ENCODE measurements at regions not wholly inside any gene's neighbourhood (a gene's known extent, or its start where the extent isn't known, plus 50 kb on each side); places are given as distances from the start of the nearest gene placed in this dataset.

DNA sequence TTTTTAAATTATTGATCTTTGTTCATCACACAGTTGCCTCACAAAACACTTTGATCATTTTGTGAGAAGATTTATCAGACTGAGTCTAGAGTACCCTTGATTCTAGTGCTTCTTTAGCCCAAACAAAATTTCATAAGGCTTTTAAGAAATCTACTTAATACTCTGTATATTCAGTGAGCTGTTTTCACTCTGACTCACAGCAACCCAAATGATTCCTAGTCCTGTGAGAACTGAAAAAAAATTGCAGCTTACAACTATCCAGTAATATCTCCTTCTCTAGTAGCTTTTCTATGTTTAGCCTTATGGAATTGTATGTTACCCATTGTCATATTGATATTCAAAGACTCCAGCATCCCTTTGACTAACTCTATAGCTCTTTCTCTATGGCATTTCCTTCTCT, 915.6 kb downstream of the AMY1C start:
- H3K4me1 ChIP-seq = no peaks in the 10 kb centered on the region
- no peaks in the 10 kb centered on the region for H3K36me3 ChIP-seq
- H3K9me3 ChIP-seq = no peaks in the 10 kb centered on the region
- no peak overlapping the region for H3K4me3 ChIP-seq
- H3K27me3 ChIP-seq = no peaks in the 10 kb centered on the region
- no peak for ATAC-seq
- no peak for FAIRE-seq
- no peak overlapping the region for H3K27ac ChIP-seq
- TF ChIP-seq, protein P1, sequence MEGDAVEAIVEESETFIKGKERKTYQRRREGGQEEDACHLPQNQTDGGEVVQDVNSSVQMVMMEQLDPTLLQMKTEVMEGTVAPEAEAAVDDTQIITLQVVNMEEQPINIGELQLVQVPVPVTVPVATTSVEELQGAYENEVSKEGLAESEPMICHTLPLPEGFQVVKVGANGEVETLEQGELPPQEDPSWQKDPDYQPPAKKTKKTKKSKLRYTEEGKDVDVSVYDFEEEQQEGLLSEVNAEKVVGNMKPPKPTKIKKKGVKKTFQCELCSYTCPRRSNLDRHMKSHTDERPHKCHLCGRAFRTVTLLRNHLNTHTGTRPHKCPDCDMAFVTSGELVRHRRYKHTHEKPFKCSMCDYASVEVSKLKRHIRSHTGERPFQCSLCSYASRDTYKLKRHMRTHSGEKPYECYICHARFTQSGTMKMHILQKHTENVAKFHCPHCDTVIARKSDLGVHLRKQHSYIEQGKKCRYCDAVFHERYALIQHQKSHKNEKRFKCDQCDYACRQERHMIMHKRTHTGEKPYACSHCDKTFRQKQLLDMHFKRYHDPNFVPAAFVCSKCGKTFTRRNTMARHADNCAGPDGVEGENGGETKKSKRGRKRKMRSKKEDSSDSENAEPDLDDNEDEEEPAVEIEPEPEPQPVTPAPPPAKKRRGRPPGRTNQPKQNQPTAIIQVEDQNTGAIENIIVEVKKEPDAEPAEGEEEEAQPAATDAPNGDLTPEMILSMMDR (IDR thresholded peaks at IDR 0.05) = no peak
- no peak for DNase-seq
- intact Hi-C loops (cut with DNase I) = no loop called here

DNA sequence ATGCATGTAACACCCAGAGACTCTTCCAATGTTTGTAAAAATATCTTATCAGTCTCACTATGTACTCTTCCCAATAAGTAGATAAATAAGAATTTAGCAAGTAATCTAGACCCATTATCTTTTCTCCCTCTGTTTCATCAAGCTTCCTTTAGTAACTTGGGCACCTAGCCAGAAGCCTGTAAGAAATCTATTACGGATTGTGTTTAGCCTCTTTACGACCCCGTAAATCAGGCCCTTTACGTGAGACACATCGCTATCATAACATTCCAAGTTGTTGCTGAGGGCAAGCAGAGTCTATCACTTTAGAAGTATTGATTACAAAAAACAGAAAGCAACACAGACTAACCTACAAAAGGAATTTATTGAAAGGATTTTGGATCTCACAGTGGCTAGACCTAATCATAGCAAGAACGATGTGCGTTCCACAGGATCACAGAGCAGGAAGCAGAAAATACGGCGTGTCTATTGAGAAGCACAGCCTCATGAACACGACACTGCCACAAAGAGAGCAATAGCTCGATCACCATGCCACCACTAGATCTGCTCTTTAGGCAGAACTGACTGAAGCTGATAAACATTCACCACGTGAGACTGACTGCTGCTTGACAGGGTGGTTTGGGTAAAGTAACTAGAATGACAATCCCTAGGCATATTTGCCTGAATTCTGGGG, 922.1 kb downstream of the AMY1C start:
- ATAC-seq = no peak
- Histone ChIP-seq H3K27ac (no peak overlapping the region), H3K36me3 (no peaks in the 10 kb centered on the region), H3K4me3 (no peak overlapping the region), H3K4me1 (no peaks in the 10 kb centered on the region), H3K27me3 (no peaks in the 10 kb centered on the region), H3K9me3 (no peaks in the 10 kb centered on the region)
- no peak for FAIRE-seq
- intact Hi-C loops (cut with DNase I) = no loop called here
- 43 to 44% methylated on average over 12 of the region's 12 CpGs for WGBS, 2 donors
- TF ChIP-seq, protein P1 (IDR thresholded peaks at IDR 0.05) = no peak
- no peak for DNase-seq

DNA sequence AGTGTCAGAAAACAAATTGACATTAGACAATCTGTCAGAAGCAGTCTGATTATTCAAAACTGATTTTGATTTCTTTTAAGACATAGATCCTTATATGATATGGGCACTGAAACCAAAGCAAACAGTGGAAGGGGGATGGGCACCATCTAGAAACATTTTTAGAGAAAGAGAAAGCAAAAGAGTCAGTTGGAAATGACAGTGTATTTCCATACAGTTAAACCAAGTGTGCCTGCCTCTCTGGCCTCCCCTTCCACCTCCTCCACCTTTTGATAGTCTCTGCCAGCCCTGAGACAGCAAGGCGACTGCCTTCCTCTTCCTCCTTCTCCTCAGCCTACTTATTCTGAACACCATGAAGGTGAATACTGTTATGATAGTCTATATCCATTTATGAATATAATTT, 949.7 kb downstream of the AMY1C start:
- Histone ChIP-seq H3K9me3 (no peaks in the 10 kb centered on the region), H3K27ac (no peak overlapping the region), H3K4me1 (no peaks in the 10 kb centered on the region), H3K36me3 (no peaks in the 10 kb centered on the region), H3K27me3 (no peaks in the 10 kb centered on the region), H3K4me3 (no peak overlapping the region)
- ATAC-seq (no peak), DNase-seq (no peak), FAIRE-seq (no peak)
- TF ChIP-seq, protein P1 (IDR thresholded peaks at IDR 0.05) = no peak
- WGBS, 2 donors = 46 to 57% methylated on average over 1 of the region's 1 CpG
- intact Hi-C loops (cut with DNase I) = no loop called here

DNA sequence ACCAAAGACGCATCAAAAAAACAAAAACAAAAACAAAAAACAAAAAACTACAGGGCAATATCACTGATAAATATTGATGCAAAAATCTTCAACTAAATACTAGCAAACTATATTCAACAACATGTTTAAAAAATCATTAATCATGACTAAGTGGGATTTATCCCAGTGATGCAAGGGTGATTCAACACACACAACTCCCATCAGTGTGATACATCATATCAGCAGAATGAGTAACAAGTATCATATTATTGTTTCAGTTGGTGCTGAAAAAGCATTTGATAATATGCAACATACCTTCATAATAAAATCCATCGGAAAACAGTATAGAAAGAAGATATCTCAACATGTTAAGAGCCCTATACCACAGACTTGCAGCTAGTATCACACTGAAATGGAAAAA, 953.0 kb downstream of the AMY1C start:
- intact Hi-C loops (cut with DNase I) = no loop called here
- TF ChIP-seq, protein P1 (IDR thresholded peaks at IDR 0.05) = no peak
- Histone ChIP-seq H3K9me3 (no peaks in the 10 kb centered on the region), H3K4me1 (no peaks in the 10 kb centered on the region), H3K27ac (no peak overlapping the region), H3K27me3 (no peaks in the 10 kb centered on the region), H3K4me3 (no peak overlapping the region), H3K36me3 (no peaks in the 10 kb centered on the region)
- DNase-seq (no peak), ATAC-seq (no peak), FAIRE-seq (no peak)
- WGBS, 2 donors = 61 to 68% methylated on average over 2 of the region's 2 CpGs

DNA sequence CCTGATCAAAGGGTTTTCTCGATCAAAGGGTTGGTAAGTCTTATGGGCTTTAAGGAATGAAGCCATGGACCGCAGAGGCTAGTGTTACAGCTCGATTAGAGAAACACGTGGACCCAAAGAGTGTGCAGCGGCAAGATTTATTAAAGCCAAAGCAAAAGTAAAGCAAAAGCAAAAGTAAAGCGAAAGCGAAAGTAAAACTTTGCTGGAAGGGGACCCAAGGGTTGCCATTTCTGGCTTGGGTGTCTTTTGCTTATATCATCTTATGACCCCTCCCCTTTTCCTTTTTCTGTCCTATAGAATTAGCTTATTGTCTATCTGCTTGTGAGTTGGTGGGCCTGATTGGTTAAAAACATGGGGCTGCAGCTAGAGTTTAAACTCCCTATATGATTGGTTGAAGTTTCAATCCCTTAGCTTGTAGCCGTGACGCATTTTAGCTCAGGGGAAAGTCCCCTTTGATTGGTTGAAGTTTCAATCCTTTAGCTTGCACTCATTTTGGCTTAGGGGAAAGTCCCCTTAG, 957.0 kb downstream of the AMY1C start:
- ATAC-seq = no peak
- H3K4me3 ChIP-seq = no peak overlapping the region
- no peak for DNase-seq
- H3K9me3 ChIP-seq = no peaks in the 10 kb centered on the region
- no peak for FAIRE-seq
- TF ChIP-seq, protein P1 (IDR thresholded peaks at IDR 0.05) = no peak
- H3K27ac ChIP-seq = no peak overlapping the region
- WGBS, 2 donors = 84 to 89% methylated on average over 9 of the region's 9 CpGs
- H3K4me1 ChIP-seq = no peaks in the 10 kb centered on the region
- no peaks in the 10 kb centered on the region for H3K36me3 ChIP-seq
- H3K27me3 ChIP-seq = no peaks in the 10 kb centered on the region
- intact Hi-C loops (cut with DNase I) = no loop called here

All from pancreas (tissue), 10 donors.